Stomach (tissue), 8 donors: ENCODE measurements at regions not wholly inside any gene's neighbourhood (a gene's known extent, or its start where the extent isn't known, plus 50 kb on each side); places are given as distances from the start of the nearest gene placed in this dataset.

Experiments
- DNase-seq, 2 donors: peaks; one replicate each; pipeline versions ENCODE4 v3.0.0 to v3.0.0-alpha.2; 2013 to 2019
- H3K27ac ChIP-seq, 5 donors: fragments of 200-600 bp in 4 of 5; sonication (generic) in 4 of 5; one replicate each; pipeline ENCODE4 v1.5.1; 2013 to 2019; ENCODE audit warnings: mild to moderate bottlenecking in 1 of 5, moderate library complexity in 1 of 5
- H3K27me3 ChIP-seq, 3 donors: fragments of 200-600 bp; sonication (generic); one replicate each; pipeline ENCODE4 v1.5.1; 2017 to 2019; ENCODE audit warnings: mixed run types in 1 of 3
- H3K36me3 ChIP-seq, 4 donors: fragments of 200-600 bp; sonication (generic); 1 replicate in 3 of 4; 2 replicates in 1 of 4; pipeline ENCODE4 v1.5.1; 2016 to 2019
- H3K4me1 ChIP-seq, 4 donors: fragments of 200-600 bp; sonication (generic); one replicate each; pipeline ENCODE4 v1.5.1; 2016 to 2019
- H3K4me3 ChIP-seq, 4 donors: fragments of 200-600 bp; sonication (generic) in 3 of 4; one replicate each; pipeline ENCODE4 v1.5.1; 2016 to 2019; ENCODE audit warnings: mild to moderate bottlenecking in 1 of 4
- H3K9me3 ChIP-seq, 4 donors: fragments of 200-600 bp; sonication (generic); one replicate each; pipeline ENCODE4 v1.5.1; 2016 to 2019
- EP300 ChIP-seq: sonication (generic); formaldehyde crosslinking; IDR thresholded peaks from one replicate; pipeline ENCODE4 v1.6.1; 2017; ENCODE audit warnings: antibody characterized with exemption
- POLR2A ChIP-seq, 4 donors: fragments of 450-650 bp; IDR thresholded peaks; one replicate each; pipeline ENCODE4 v1.6.1; 2016; ENCODE audit warnings: antibody characterized with exemption in 4 of 4, control low read depth in 2 of 4, mild to moderate bottlenecking in 1 of 4, moderate library complexity in 1 of 4
- POLR2AphosphoS5 ChIP-seq, 3 donors: sonication (generic); formaldehyde crosslinking; IDR thresholded peaks; one replicate each; pipeline ENCODE4 v1.6.1; 2016; ENCODE audit warnings: antibody characterized with exemption in 3 of 3
- WGBS, 5 donors: extraction: QIAGEN DNeasy Blood & Tissue Kit in 3 of 5; methylation state at CpG; one replicate each; pipeline versions ENCODE4 v1.1.5 to v1.1.7; 2013 to 2018; 5-methylcytosine and 5-hydroxymethylcytosine counted together
- intact Hi-C: fragments of 100-400 bp; cut with DNase I; formaldehyde crosslinking; loops from one replicate; pipeline ENCODE4 v1.15.1; 2023; ENCODE audit warnings: low total_unique reads
- small RNA-seq, 4 donors: library from RNA; depleted of rRNA; stranded (forward); fragments of <200 nt; gene quantifications; one replicate each; pipeline ENCODE3, GENCODE V24; 2016
- TF ChIP-seq, protein P1 (sequence below), 7 experiments: fragments of 450-650 bp in 4 of 7; fragments of 200-600 bp in 3 of 7; sonication (generic) in 3 of 7; IDR thresholded peaks; one replicate each; pipeline ENCODE4 v1.5.1; 2016 to 2019; ENCODE audit warnings: antibody characterized with exemption in 7 of 7, control low read depth in 2 of 7, mild to moderate bottlenecking in 1 of 7
- donor health status: healthy with polysubstance abuse.
- donor health status: Bipolar disorder and iron deficiency.
- donor health status: healthy.

DNA sequence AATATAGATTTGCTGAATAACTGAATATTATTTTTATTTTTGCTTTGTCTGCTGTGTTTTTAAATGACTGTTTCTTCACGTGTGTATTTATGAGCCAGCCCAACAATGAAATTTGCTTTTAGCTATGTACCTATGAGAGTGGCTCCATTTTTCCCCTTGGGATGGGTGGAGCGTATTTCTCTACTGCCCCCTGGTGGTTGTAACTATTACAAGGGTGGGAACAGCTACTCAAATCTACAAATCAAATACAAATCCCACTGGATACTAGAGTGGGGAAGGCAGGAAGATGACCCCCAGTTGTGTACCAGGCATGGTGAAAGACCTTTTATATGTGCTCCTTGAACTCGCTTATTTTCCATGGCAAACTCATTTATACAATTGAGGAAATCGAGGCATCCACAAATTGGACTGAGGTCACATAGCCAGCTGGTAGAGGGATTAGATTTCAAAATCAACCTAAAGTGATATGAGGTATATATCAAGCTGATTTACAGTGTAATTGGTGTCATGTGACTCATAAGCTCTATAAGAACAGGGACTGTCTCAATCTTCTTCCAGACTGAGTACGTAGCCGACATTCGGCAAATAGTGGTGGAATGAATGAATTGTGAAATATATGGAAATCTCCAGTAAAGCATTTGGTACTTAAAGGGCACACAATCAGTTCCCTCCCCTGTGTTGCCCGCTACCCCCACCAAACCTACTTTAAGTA lies 69.5 kb upstream of the VEPH1 start:
- Histone ChIP-seq H3K9me3 (no peaks in the 10 kb centered on the region), H3K36me3 (no peaks in the 10 kb centered on the region), H3K27ac (no peak overlapping the region), H3K27me3 (no peaks in the 10 kb centered on the region), H3K4me3 (no peak overlapping the region), H3K4me1 (peaks cover 0 to 17% (median 3%) of the 10 kb centered on the region in 4 donors)
- intact Hi-C loops, result no loop called here
- 64 to 72% (median 68%) methylated on average over 8 of the region's 8 CpGs for WGBS, 5 donors
- peak in 1 of 2 donors; percentile 58 for DNase-seq
- TF ChIP-seq, protein P1, sequence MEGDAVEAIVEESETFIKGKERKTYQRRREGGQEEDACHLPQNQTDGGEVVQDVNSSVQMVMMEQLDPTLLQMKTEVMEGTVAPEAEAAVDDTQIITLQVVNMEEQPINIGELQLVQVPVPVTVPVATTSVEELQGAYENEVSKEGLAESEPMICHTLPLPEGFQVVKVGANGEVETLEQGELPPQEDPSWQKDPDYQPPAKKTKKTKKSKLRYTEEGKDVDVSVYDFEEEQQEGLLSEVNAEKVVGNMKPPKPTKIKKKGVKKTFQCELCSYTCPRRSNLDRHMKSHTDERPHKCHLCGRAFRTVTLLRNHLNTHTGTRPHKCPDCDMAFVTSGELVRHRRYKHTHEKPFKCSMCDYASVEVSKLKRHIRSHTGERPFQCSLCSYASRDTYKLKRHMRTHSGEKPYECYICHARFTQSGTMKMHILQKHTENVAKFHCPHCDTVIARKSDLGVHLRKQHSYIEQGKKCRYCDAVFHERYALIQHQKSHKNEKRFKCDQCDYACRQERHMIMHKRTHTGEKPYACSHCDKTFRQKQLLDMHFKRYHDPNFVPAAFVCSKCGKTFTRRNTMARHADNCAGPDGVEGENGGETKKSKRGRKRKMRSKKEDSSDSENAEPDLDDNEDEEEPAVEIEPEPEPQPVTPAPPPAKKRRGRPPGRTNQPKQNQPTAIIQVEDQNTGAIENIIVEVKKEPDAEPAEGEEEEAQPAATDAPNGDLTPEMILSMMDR (IDR thresholded peaks at IDR 0.05), result peak in 5 of 7 experiments; percentile 31 to 77 (median 67)
- no peak for TF ChIP-seq EP300
- no peak for TF ChIP-seq POLR2A (IDR thresholded peaks at IDR 0.05)
- TF ChIP-seq POLR2AphosphoS5 (IDR thresholded peaks at IDR 0.05), result no peak

DNA sequence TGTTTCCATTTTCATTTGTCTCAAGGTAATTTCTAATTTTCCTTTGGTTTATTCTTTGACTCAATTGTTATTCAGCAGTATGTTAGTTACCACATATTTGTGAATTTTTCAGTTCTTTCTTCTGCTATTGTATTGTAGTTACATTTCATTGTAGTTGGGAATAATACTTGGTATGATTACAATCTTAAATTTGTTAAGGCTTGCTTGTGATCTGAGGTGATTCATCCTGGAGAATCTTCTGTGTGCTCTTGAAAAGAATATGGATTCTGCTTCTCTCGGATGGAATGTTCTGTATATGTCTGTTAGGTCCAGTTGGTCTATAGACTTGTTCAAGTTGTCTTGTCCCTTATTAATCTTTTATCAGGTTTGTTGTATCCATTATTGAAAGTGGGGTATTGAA lies 63.4 kb upstream of the VEPH1 start:
- Histone ChIP-seq H3K4me3 (no peak overlapping the region), H3K9me3 (no peaks in the 10 kb centered on the region), H3K27me3 (no peaks in the 10 kb centered on the region), H3K36me3 (no peaks in the 10 kb centered on the region), H3K4me1 (no peaks in the 10 kb centered on the region), H3K27ac (no peak overlapping the region)
- intact Hi-C loops, result no loop called here
- no peak for DNase-seq
- 91 to 100% (median 94%) methylated on average over 1 of the region's 1 CpG for WGBS, 5 donors
- TF ChIP-seq, protein P1 (IDR thresholded peaks at IDR 0.05), result no peak
- no peak for TF ChIP-seq EP300

DNA sequence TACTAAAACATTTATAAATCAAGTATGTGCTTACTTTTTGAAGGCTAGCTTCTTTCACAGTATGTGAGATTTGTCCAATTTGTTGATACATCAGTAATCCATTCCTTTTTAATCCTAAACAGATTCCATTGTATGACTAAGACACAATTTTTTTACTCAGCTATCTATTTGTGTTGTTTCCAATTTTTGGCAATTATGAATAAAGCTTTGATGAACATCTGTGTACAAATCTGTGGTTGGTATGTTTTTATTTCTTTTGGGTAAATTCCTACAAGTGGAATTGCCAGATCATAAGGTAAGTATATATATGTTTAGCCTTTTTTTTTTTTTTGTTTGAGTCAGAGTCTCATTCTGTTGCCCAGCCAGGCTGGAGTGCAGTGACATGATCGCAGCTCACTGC lies 56.2 kb upstream of the VEPH1 start:
- 86 to 93% (median 89%) methylated on average over 1 of the region's 1 CpG for WGBS, 5 donors
- intact Hi-C loops, result no loop called here
- no peaks in the 10 kb centered on the region for H3K36me3 ChIP-seq

More for the DNA sequence above, 56.2 kb upstream of the VEPH1 start:
- no peaks in the 10 kb centered on the region for H3K27me3 ChIP-seq
- no peak overlapping the region for H3K27ac ChIP-seq
- no peak for TF ChIP-seq EP300
- no peak for TF ChIP-seq POLR2AphosphoS5 (IDR thresholded peaks at IDR 0.05)
- TF ChIP-seq, protein P1 (IDR thresholded peaks at IDR 0.05), result no peak
- TF ChIP-seq POLR2A (IDR thresholded peaks at IDR 0.05), result no peak
- no peak for DNase-seq
- no peak overlapping the region for H3K4me3 ChIP-seq
- H3K9me3 ChIP-seq, result no peaks in the 10 kb centered on the region
- H3K4me1 ChIP-seq, result no peaks in the 10 kb centered on the region

Small RNA genes in the stretch of these regions (small RNA-seq; reads per million reads assigned to genes)
- 0 reads per million in 4 donors for gene RN7SKP46
